ENCODE measurements at regions not wholly inside any gene's neighbourhood (a gene's known extent, or its start where the extent isn't known, plus 50 kb on each side); places are given as distances from the start of the nearest gene placed in this dataset.

- Histone ChIP-seq H3K79me2 (ENCODE audit: insufficient read depth, low read length) (no peaks in the 10 kb centered on the region), H3K4me1 (ENCODE audit: insufficient read depth, low read length, severe bottlenecking) (no peaks in the 10 kb centered on the region), H3K27me3 (ENCODE audit: insufficient read depth, low read length) (no peaks in the 10 kb centered on the region), H3F3A (ENCODE audit: insufficient read depth, low read length) (no peaks in the 10 kb centered on the region), H3K4me3 (ENCODE audit: low read depth, low read length, poor library complexity, severe bottlenecking) (no peak overlapping the region), H3K36me3 (ENCODE audit: insufficient read depth, low read length) (no peaks in the 10 kb centered on the region), H3K9me3 (ENCODE audit: low read length) (no peaks in the 10 kb centered on the region), H4K20me1 (ENCODE audit: insufficient read depth, low read length) (no peaks in the 10 kb centered on the region), H3K27ac (ENCODE audit: low read depth, low read length, poor library complexity, severe bottlenecking) (no peak overlapping the region), H3K9ac (ENCODE audit: low read length) (no peak overlapping the region), H3K9me2 (ENCODE audit: low read depth, low read length) (no peaks in the 10 kb centered on the region), H3K4me2 (ENCODE audit: low read length) (no peak overlapping the region), H2AFZ (ENCODE audit: low read length) (no peak overlapping the region)
- TF ChIP-seq EZH2 (IDR thresholded peaks at IDR 0.05; ENCODE audit: borderline replicate concordance, low read length): no peak
- no peak for TF ChIP-seq CTCF (IDR thresholded peaks at IDR 0.05; ENCODE audit: low read length)
Measured at GRCh38 chr5:86838083-86838482, 220.3 kb downstream of the COX7C start.

- no peak overlapping the region for H3K9ac ChIP-seq (ENCODE audit: low read length)
- no peak overlapping the region for H3K4me2 ChIP-seq (ENCODE audit: low read length)
- no peaks in the 10 kb centered on the region for H3K9me2 ChIP-seq (ENCODE audit: low read depth, low read length)
- H3K27me3 ChIP-seq (ENCODE audit: insufficient read depth, low read length): no peaks in the 10 kb centered on the region
- H3F3A ChIP-seq (ENCODE audit: insufficient read depth, low read length): no peaks in the 10 kb centered on the region
- H3K27ac ChIP-seq (ENCODE audit: low read depth, low read length, poor library complexity, severe bottlenecking): no peak overlapping the region
- no peaks in the 10 kb centered on the region for H3K9me3 ChIP-seq (ENCODE audit: low read length)
- no peaks in the 10 kb centered on the region for H3K4me1 ChIP-seq (ENCODE audit: insufficient read depth, low read length, severe bottlenecking)
- no peaks in the 10 kb centered on the region for H3K79me2 ChIP-seq (ENCODE audit: insufficient read depth, low read length)
- TF ChIP-seq EZH2 (IDR thresholded peaks at IDR 0.05; ENCODE audit: borderline replicate concordance, low read length): no peak
- TF ChIP-seq CTCF (IDR thresholded peaks at IDR 0.05; ENCODE audit: low read length): no peak
- H3K36me3 ChIP-seq (ENCODE audit: insufficient read depth, low read length): no peaks in the 10 kb centered on the region
- no peak overlapping the region for H2AFZ ChIP-seq (ENCODE audit: low read length)
- H3K4me3 ChIP-seq (ENCODE audit: low read depth, low read length, poor library complexity, severe bottlenecking): no peak overlapping the region
- no peaks in the 10 kb centered on the region for H4K20me1 ChIP-seq (ENCODE audit: insufficient read depth, low read length)
Measured at GRCh38 chr5:86841000-86841644, 223.4 kb downstream of the COX7C start.

GRCh38 chr5:86858442-86858841, 240.7 kb downstream of the COX7C start:
- no peak for TF ChIP-seq EZH2 (IDR thresholded peaks at IDR 0.05; ENCODE audit: borderline replicate concordance, low read length)
- no peak for TF ChIP-seq CTCF (IDR thresholded peaks at IDR 0.05; ENCODE audit: low read length)

More at GRCh38 chr5:86858442-86858841, 240.7 kb downstream of the COX7C start:
- Histone ChIP-seq H2AFZ (ENCODE audit: low read length) (no peak overlapping the region), H3K36me3 (ENCODE audit: insufficient read depth, low read length) (no peaks in the 10 kb centered on the region), H3F3A (ENCODE audit: insufficient read depth, low read length) (no peaks in the 10 kb centered on the region), H3K4me1 (ENCODE audit: insufficient read depth, low read length, severe bottlenecking) (no peaks in the 10 kb centered on the region), H3K9me3 (ENCODE audit: low read length) (no peaks in the 10 kb centered on the region), H3K79me2 (ENCODE audit: insufficient read depth, low read length) (no peaks in the 10 kb centered on the region), H3K4me2 (ENCODE audit: low read length) (no peak overlapping the region), H3K4me3 (ENCODE audit: low read depth, low read length, poor library complexity, severe bottlenecking) (no peak overlapping the region), H3K9ac (ENCODE audit: low read length) (no peak overlapping the region), H3K27me3 (ENCODE audit: insufficient read depth, low read length) (no peaks in the 10 kb centered on the region), H3K27ac (ENCODE audit: low read depth, low read length, poor library complexity, severe bottlenecking) (no peak overlapping the region), H4K20me1 (ENCODE audit: insufficient read depth, low read length) (no peaks in the 10 kb centered on the region), H3K9me2 (ENCODE audit: low read depth, low read length) (no peaks in the 10 kb centered on the region)
